ENCODE measurements at regions not wholly inside any gene's neighbourhood (a gene's known extent, or its start where the extent isn't known, plus 50 kb on each side); places are given as distances from the start of the nearest gene placed in this dataset.
"Not testable (repeated sequence)": the region's sequence is repeated elsewhere in the genome, so short reads cannot be mapped to it uniquely, and the experiment has no call there.

DNA sequence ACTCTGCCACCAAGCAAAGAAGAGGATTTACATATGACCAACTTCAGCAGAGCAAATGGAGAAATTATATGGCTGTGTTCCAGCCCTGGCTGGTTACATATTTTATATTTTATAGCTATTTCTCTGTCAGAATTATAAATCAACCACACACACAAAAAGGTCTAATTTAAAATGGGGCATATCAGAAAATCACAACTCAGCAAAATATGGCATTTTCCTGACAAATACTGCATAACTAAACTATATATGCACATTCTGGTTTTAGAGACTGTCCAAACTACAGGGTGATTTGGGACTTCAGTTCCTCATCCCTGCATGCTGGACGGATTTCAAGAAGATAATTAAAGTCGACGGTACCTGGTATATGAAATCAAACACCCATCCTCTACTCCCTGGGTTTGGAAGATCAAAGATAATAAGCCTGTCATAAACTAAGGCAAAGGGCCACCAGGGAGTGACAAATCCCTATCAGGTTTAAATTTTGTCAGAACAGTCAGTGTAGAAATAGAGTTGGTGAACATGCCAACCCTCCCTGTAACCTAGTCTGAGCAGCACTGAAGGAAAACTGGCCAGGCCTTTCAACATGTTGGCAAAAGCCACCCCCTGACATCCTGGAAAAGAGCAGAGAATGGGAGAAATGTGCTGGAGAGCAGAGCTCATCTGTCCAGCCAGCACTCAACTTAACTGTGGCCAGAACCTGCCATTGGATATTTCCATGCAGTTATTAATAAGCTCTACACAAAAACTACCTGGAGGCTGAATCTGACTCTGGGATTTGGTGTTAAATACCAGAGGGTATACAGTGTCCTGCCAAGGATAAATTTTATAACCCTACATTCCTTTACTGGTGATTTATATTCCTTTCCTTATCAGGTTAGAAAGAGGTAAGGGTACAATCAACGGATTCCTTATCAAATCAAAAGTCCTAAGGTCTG is 235.7 kb downstream of the ENC1 start:
- no peak for DNase-seq (ENCODE audit: low read depth in 2 of 2)

DNA sequence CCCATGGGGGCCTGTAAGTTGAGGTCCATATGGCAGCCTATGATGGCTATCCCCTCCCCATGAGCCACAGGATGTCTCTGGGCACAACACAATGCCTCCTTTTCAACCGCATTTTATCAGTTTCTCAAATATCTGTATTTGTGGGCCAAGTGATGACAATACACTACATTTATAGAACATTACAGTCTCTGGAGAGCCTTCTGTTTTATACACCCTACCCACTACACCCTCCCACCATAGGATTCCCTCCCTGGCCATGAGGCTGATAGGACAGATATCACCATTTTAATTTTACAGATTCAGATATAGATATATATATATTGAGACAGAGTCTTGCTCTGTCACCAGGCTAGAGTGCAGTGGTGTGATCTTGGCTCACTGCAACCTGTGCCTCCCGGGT is 236.8 kb downstream of the ENC1 start:
- no peak for DNase-seq (ENCODE audit: low read depth in 2 of 2)

DNA sequence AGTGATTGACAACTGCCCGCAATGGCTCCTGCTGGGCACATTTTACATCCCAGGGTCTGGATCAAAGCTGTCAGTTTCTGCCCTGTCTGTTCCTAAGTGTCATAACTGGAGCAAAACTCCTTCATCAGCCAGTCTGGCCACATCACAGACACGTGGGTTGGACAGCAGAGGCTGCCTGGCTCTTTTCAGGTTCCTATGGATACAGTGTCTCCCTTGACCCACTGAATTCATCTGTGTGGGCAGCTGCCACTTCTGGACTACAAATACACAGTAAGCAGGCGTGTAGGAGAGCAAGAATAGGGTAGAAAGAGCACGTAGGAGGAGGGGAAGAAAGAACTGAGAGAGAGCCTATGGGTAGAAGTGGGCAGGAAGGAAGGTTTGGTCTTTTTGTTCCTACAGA is 238.0 kb downstream of the ENC1 start:
- no peak for DNase-seq (ENCODE audit: low read depth in 2 of 2)

DNA sequence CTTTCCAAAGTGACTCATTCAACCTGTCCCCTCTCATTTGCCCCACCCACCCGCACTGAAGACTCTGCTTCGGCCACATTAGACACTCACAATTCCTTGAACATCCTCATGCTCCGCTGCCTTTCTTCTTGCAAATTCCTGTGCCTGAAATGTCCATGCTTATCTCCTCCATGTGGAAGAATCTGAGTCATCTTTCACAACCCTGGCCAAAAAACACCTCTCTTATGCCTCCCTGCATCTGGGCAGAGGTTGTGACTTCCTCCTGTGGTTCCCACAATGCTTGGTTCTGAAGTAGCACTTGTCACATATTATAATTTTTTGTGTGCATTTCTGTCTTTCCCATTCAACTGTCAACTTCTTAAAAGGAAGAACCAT is 238.6 kb downstream of the ENC1 start:
- DNase-seq (ENCODE audit: low read depth in 2 of 2): no peak

DNA sequence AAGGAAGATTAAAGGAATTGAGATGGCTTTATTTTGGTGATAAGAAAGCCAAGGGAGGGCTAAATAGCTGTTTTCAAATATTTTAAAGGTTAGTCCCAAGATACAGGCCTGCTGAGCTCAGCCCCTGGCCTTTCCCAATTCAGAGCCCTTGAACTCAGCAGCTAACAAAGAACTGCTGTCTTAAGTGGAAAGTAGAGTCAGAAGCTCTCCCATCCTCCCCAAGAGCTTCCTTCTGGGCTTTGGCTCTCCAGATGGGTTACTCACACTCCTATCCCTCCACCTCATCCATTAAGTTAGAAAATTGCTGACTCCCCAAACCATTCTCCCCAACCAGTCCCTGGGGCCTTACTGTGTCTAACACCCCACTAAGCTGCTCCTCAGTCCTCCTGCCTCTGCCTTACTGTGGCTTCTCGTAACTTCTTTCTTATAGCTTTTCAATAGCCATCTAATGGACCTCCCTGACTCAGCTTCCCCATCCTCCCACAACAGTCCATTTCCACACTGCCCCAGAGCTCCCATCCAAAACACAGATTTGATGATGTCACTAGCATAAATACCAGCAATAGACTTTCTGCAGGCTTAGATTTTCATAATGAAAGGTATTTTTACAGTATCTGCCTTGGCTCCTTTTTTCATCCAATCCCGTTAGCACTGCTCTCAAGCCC is 239.1 kb downstream of the ENC1 start:
- DNase-seq (ENCODE audit: low read depth in 2 of 2): no peak

DNA sequence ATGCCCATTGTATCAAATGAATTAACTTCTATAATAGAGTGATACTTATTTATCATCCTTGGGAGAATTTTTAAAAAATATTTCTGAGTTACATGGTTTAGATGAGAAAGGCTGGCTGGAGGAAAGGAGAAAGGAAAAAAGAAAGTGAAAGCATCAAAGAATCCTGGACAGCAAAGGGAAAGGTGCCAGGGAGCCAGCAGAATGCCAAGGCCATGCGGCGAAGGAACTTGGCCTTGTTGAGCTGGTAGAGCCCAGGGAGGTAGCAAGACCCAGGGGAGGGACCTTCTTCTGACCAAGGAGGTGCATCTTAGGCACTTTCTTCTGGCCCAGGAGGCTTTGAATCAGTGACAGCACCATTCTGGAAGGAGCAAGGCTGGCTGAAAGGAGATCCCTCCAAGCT is 240.5 kb downstream of the ENC1 start:
- no peak for DNase-seq (ENCODE audit: low read depth in 2 of 2)

DNA sequence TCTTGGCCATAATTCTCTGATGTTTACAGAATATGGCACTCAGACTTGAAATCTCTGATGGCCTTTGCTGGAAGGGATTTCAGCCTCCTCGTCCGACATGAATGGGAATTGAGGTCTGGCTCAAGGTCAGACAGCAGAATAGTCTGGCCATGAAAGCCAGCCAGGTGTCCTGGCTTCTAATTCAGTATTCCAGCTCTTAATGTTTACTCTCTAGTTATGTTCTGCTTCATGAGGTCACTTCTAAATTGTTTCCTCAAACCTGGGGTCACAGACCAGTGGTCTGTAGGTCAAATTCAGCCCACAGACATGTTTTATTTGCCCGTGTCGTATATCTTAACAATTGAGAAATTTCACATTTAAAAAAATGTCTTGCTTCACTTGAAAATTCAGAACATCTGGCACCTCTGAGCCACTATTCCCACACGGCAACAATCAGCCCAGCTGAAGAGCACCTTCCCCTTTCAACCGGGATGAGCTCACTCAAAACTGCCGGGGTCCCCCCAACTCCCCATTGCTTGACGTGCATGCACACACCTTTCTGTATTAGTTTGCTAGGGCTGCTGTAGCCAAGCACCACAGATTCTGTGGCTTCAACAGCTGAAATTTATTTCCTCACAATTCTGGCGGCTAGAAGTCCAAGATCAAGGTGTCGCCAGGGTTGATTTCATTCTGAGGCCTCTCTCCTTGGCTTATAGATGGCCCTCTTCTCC is 243.5 kb downstream of the ENC1 start:
- DNase-seq (ENCODE audit: low read depth in 2 of 2): no peak

DNA sequence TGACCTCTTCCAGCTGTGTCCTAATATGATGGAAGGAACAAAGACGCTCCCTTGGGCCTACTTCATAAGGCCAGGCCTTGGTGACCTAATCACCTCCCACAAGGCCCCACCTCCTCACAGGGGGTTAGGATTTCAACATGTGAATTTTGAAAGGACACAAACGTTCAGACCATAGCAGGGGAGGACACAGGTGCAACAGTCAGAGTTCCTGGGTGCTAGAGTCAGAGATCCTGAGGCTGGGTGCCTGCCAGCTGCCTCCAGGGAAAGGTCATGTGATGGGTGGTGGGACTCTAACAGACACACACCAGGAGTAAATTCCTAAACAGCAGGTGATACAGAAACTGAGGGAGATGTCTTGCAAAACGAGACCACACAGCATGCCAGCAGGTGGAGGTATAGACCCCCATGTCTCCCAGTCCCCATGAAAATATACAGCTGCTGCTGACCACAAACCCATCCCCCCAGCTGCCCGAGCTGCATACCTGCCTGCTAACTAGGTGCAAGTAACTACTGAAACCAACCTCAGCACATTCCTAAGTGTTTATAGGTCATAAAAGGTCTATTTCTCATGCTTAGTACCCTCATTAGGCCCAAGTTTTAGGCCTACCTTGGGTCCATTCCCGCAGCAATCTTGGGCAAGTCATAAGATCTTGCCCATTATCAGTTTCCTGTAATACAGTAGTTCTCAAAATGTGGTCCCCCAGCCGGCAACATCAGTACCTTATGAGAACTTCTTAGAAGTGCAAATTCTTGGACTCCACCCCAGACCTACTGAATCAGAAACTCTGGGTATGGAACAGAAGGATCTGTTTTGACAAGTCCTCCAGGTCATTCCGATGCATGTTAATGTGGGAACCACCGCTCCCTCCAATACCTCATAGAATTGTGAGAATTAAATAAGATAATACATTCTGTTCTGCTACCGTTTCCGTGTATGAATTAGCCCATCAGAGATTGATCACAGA is 245.3 kb downstream of the ENC1 start:
- no peak for DNase-seq (ENCODE audit: low read depth in 2 of 2)

DNA sequence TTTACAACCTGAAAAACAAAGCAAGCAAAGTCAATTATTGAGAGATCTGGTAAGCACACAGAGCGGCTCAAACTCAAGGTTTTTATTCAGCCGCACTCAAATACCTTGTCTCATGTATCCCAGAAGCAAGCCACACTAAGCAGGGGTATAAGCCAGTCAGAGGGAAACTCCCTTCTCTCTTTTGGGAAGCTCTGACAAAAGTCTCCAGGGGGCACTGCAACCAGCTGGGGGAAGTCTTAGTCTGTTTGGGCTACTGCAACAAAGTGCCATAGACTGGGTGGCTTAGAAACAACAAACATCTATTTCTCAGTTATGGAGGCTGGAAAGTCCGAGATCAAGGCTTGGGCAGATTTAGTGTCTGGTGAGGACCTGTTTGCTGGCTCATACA is 246.0 kb downstream of the ENC1 start:
- DNase-seq (ENCODE audit: low read depth in 2 of 2): no peak

DNA sequence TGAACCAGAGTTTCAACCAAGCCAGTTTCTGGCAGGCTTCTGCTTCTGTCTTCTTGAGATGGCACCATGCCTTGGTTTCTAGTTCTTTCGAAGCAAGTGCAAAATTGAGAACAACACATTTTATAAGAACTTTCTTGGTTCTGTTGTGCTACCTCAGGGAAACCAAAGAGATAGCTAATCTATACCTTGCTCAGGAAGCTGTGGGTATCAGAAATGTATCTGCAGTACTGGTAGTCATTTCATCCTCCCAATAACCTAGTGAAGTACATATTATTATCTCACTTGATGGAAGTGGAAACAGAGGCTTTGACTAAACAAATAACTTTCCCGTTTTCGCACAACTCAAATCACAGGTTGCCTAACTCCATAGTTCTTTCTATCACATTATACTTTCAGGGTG is 246.6 kb downstream of the ENC1 start:
- no peak for DNase-seq (ENCODE audit: low read depth in 2 of 2)

DNA sequence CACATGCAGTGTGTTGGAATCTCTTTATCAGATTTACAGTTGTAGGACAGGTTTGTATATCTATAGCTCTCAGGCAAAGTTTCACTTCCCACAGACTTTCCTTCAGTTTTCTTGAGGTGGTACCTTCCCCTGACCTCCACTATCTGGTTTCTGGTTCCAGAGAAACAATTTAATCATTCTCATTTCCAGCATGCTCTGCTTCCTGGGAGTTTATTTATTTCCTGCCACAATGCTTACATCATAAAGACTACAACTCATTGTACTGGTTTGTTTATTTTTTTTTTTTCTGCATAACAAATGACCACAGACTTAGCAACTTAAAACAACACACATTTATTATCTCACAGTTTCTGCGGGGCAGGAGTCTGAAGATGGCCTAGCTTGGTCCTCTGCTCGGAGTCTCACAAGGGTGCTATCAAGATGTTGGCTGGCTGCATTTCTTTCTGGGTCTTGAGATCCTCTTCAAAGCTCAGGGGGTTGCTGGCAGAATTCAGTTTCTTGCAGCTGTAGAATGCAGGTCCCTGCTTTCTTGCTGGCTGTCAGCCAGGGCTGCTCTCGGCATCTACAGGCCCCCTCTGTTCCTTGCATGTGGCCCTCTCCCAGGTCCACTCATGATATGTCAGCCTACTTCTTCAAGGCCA is 247.7 kb downstream of the ENC1 start:
- DNase-seq (ENCODE audit: low read depth in 2 of 2): no peak

DNA sequence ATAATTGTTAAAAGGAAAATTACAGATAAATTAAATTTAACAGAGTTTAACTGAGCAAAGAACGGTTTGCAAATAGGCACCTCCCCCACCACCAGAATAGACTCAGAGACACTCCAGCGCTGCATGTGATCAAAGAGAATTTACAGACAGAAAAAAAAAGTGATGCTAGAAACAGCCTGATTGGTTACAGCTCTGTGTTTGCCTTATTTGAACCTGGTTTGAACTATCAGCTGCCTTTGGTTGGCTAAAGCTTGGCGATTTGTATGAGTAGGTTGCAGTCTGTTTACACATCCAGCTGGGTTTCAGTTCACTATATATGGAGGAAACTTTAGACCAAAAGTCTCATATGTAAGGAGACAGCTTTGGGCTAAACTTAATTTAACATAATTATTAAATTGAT is 249.1 kb downstream of the ENC1 start:
- DNase-seq (ENCODE audit: low read depth in 2 of 2): no peak

DNA sequence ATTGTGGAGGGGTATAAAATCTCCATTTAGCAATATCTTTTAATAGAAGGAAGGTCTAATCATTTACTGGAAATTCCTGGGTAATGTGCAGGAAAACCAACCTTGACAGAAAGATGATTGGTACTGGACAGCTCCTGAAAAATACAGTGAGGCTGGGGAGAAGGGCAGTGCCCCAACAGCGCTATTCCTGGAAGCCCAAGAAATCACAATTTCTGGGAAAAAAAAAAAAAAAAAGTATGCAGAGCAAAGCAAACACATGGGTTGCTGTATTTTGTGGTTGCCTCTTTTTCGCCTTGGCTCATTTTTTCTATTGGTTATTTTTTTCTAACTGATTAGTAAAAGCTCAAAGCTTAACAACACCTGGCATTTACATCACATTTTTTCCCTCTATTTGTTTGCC is 249.7 kb downstream of the ENC1 start:
- DNase-seq (ENCODE audit: low read depth in 2 of 2): no peak

DNA sequence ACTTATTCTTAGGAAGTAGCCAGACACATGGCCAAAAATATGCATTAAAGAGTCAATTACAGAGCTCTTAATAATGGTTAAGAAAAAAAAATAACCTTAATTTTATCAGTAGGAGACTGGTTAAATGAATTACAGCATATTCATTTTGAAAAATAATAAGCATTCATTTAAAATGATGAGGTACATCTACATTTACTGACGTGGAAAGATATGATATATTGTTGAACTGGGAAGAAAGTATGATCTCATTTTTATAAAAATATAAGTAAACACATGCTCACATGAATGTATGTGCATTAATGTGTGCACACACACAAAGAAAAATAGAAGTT is 250.3 kb downstream of the ENC1 start:
- DNase-seq (ENCODE audit: low read depth in 2 of 2): no peak

DNA sequence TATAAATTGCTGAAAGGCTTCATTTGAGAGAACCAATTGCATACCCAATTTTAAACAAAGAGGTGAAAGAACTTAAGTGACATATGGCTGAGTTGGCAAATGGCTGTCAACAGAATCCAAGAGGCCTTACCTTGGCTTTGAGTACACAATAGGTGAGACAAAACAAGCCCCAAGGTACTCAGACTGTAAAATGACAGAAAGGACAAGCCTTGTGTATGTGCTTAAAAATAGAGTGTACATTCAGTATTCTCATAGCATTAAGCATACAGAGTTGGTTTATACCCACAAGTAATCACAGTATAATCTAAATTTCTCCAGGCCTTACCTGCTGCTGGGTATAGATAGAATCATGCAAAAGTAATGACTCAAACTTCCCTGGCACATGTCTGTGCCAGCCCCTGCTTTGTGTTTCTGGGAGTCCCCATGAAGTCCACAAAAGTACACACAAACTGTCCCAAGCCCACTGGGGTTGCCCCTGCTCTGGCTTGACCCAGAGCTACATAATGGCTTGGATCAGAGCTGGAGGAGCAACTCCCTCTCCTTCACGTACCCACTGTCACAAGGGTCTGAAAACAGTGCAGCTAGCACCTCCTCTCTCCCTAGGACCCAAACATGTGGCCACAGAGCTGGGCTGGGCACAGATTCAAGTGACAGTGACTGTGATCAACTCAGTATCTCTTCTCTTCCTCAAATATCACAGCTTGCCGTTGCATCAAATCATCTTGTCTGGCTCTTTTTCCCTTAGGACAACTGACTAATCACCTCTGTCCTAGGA is 250.8 kb downstream of the ENC1 start:
- DNase-seq (ENCODE audit: low read depth in 2 of 2): no peak

DNA sequence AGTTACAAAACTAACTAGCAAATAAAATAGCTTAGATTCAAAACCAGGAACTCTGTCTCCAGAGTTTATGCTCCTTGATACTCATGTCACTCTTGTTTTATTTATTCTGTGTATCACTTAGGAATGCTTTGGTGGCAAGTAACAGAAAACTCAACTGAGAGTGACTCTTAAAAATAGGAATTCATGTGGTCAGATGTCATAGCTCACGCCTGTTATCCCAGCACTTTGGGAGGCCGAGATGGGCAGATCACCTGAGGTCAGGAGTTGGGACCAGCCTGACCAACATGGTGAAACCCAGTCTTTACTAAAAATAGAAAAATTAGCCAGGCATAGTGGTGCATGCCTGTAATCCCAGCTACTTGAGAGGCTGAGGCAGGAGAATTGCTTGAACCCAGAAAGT is 252.1 kb downstream of the ENC1 start:
- DNase-seq (ENCODE audit: low read depth in 2 of 2): not testable (repeated sequence)

DNA sequence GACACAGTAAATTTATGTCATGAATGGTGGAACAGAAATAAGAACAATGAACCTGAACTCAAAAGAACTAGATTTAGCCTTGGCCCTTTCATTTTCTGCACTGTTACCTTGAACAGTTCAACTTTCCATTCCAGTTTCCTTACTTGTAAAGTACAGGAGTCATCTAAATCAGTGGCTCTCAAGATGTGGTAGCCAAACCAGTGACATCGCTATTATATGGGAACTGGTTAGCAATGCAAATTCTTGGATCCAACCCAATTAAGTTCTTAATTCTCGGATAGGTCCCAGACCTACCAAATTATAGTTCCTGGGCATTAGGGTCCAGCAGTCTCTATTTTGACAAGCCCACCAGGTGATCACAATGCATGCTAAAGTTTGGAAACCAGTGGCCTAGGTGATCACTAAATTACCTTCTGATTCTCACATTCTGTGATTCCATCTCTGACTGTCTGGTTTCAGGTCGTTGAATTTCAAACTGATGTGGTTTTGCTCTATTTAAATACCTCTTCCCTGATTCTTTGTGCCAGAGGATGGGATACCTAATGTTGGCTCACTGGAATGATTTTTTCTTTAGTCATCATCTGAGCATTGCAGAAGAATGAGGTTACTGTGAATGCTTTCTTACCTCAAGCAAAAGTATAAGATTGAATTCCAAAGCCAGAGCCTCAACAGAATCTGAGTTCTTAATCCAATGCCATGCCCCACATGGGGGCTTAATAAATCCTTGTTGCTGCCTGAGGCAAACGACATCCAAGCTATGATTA is 253.8 kb downstream of the ENC1 start:
- DNase-seq (ENCODE audit: low read depth in 2 of 2): no peak

DNA sequence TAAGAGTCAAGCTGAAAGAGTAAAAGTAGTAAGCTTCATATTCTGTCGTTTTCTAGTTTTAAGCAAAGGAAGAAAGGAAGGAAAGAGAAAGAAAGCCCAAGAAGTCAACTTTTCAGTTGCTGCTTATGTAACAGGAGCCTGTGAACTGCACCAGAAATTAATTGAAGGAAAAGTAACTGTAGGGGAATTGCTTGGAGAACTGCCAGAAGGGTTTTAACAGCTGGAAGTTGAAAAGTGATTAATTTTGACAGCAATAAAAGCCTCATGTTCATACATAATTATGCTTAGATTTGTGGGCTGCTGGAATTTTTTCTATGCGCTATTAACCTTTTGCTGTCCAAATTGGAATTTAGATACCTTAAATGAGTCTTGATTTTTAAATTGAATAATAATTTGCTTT is 255.7 kb downstream of the ENC1 start:
- DNase-seq (ENCODE audit: low read depth in 2 of 2): no peak

DNA sequence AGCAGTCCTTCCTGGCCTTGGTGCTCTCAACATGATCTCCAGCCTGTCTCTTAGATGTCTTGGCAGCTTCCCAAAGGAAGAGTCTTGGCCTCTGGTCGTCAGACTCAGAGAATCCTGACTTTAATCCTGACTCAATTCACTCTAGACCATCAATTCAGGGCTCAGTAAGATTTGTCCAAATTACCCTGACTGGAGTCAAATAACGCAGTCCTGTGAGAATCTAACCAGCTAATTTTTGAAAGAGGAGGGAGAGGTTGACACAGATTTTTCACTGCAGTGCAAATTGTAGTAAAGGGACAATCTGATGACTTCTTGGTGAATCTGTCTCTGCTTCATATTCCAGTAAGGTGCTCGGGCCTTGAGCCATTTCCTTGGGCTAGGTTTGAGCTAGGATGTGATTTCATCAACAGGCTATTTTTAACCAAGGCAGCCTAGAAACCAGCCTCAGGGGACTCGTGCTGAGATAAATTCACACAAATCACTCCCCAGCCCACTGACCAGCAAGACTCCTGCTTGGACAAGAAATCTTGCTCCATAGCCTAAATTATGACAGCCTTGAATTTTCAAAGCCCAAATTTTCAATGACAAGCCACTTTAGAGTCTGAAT is 257.4 kb downstream of the ENC1 start:
- no peak for DNase-seq (ENCODE audit: low read depth in 2 of 2)
